BE2C (cell line): ENCODE measurements at regions not wholly inside any gene's neighbourhood (a gene's known extent, or its start where the extent isn't known, plus 50 kb on each side); places are given as distances from the start of the nearest gene placed in this dataset.

Source experiments
- DNase-seq: peaks from one replicate; pipeline ENCODE4 v3.0.0-alpha.2; 2020
- H3K27me3 ChIP-seq: fragments of 250-450 bp; sonication (Bioruptor Pico); 2 replicates; pipeline ENCODE4 v1.5.1; 2020; ENCODE audit warnings: mild to moderate bottlenecking
- H3K36me3 ChIP-seq: fragments of 250-450 bp; sonication (Bioruptor Pico); 2 replicates; pipeline ENCODE4 v1.5.1; 2020; ENCODE audit warnings: mild to moderate bottlenecking
- H3K4me1 ChIP-seq: fragments of 250-450 bp; sonication (Bioruptor Pico); 2 replicates; pipeline ENCODE4 v1.5.1; 2020
- H3K4me3 ChIP-seq: 2 replicates; pipeline ENCODE4 v1.5.1; 2011; ENCODE audit warnings: low read depth, low read length
- H3K9me3 ChIP-seq: fragments of 250-450 bp; sonication (Bioruptor Pico); 2 replicates; pipeline ENCODE4 v1.5.1; 2020
- CTCF ChIP-seq: IDR thresholded peaks from 2 replicates; pipeline ENCODE4 v1.5.1; 2012; ENCODE audit warnings: mild to moderate bottlenecking, low read depth, low read length

- peak; percentile 89 for TF ChIP-seq CTCF
- H3K27me3 ChIP-seq, result no peaks in the 10 kb centered on the region
- no peaks in the 10 kb centered on the region for H3K4me1 ChIP-seq
- peak; percentile 10 for DNase-seq
- no peaks in the 10 kb centered on the region for H3K36me3 ChIP-seq
- H3K9me3 ChIP-seq, result no peaks in the 10 kb centered on the region
- H3K4me3 ChIP-seq, result no peak overlapping the region
Measured at GRCh38 chr18:34122724-34123334, 101.9 kb downstream of the NOL4 start.

GRCh38 chr18:34121200-34121721 is 103.5 kb downstream of the NOL4 start:
- H3K4me3 ChIP-seq, result no peak overlapping the region
- H3K27me3 ChIP-seq, result no peaks in the 10 kb centered on the region
- H3K4me1 ChIP-seq, result peaks cover 6% of the 10 kb centered on the region
- H3K36me3 ChIP-seq, result no peaks in the 10 kb centered on the region
- DNase-seq, result no peak
- no peak for TF ChIP-seq CTCF
- H3K9me3 ChIP-seq, result no peaks in the 10 kb centered on the region

GRCh38 chr18:34120294-34120693 is 104.4 kb downstream of the NOL4 start:
- DNase-seq, result no peak
- Histone ChIP-seq H3K4me3 (no peak overlapping the region), H3K9me3 (no peaks in the 10 kb centered on the region), H3K36me3 (no peaks in the 10 kb centered on the region), H3K4me1 (peaks cover 6% of the 10 kb centered on the region), H3K27me3 (no peaks in the 10 kb centered on the region)
- TF ChIP-seq CTCF, result no peak

- no peak overlapping the region for H3K4me3 ChIP-seq
- H3K36me3 ChIP-seq, result no peaks in the 10 kb centered on the region
- no peak for DNase-seq
- no peaks in the 10 kb centered on the region for H3K9me3 ChIP-seq
- no peaks in the 10 kb centered on the region for H3K27me3 ChIP-seq
- H3K4me1 ChIP-seq, result peaks cover 6% of the 10 kb centered on the region
- no peak for TF ChIP-seq CTCF
Measured at GRCh38 chr18:34117319-34117718, 107.4 kb downstream of the NOL4 start.

- no peak for DNase-seq
- Histone ChIP-seq H3K9me3 (no peaks in the 10 kb centered on the region), H3K4me1 (peaks cover 6% of the 10 kb centered on the region), H3K4me3 (no peak overlapping the region), H3K36me3 (no peaks in the 10 kb centered on the region), H3K27me3 (no peaks in the 10 kb centered on the region)
- TF ChIP-seq CTCF, result no peak
Measured at GRCh38 chr18:34115409-34116081, 109.2 kb downstream of the NOL4 start.

- Histone ChIP-seq H3K4me1 (peaks cover 6% of the 10 kb centered on the region), H3K36me3 (no peaks in the 10 kb centered on the region), H3K9me3 (no peaks in the 10 kb centered on the region), H3K4me3 (no peak overlapping the region), H3K27me3 (no peaks in the 10 kb centered on the region)
- TF ChIP-seq CTCF, result no peak
- no peak for DNase-seq
Measured at GRCh38 chr18:34114996-34115395, 109.7 kb downstream of the NOL4 start.
